NCI-H446 treated with DMSO at 0.1 percent for 48 hours (cell line): ENCODE measurements at regions not wholly inside any gene's neighbourhood (a gene's known extent, or its start where the extent isn't known, plus 50 kb on each side); places are given as distances from the start of the nearest gene placed in this dataset.
A peak's percentile ranks its signal among the peaks of the same experiment; 100 is the strongest.
"Not testable (repeated sequence)": the region's sequence is repeated elsewhere in the genome, so short reads cannot be mapped to it uniquely, and the experiment has no call there.

ENCODE experiments used
- DNase-seq: peaks from one replicate; lab custom pipeline; 2025; lab: John Stamatoyannopoulos, UW

GRCh38 chr13:60924856-60925255, 490.8 kb downstream of the PCDH20 start:
- DNase-seq = no peak

GRCh38 chr13:60922576-60923231, 492.9 kb downstream of the PCDH20 start:
- no peak for DNase-seq

- DNase-seq = no peak
These were observed 496.8 kb downstream of the TDRD3 start for GRCh38 chr13:60893801-60894200.

- no peak for DNase-seq
These were observed 490.7 kb downstream of the TDRD3 start for GRCh38 chr13:60887711-60888110.

GRCh38 chr13:60881507-60881906, 484.5 kb downstream of the TDRD3 start:
- DNase-seq = no peak

- no peak for DNase-seq
These were observed 476.1 kb downstream of the TDRD3 start for GRCh38 chr13:60873116-60873515.

- DNase-seq = no peak
These were observed 473.1 kb downstream of the TDRD3 start for GRCh38 chr13:60869941-60870613.

GRCh38 chr13:60869225-60869624, 472.2 kb downstream of the TDRD3 start:
- DNase-seq = no peak

GRCh38 chr13:60862036-60862435, 465.0 kb downstream of the TDRD3 start:
- no peak for DNase-seq

GRCh38 chr13:60857698-60858097, 460.7 kb downstream of the TDRD3 start:
- no peak for DNase-seq

GRCh38 chr13:60852886-60853285, 455.9 kb downstream of the TDRD3 start:
- DNase-seq = no peak

- DNase-seq = no peak
These were observed 454.4 kb downstream of the TDRD3 start for GRCh38 chr13:60851378-60851777.

GRCh38 chr13:60850526-60850925, 453.5 kb downstream of the TDRD3 start:
- no peak for DNase-seq

- no peak for DNase-seq
These were observed 441.6 kb downstream of the TDRD3 start for GRCh38 chr13:60838581-60838980.

- DNase-seq = no peak
These were observed 440.8 kb downstream of the TDRD3 start for GRCh38 chr13:60837806-60838205.

GRCh38 chr13:60836821-60837220, 439.8 kb downstream of the TDRD3 start:
- no peak for DNase-seq

- no peak for DNase-seq
These were observed 414.6 kb downstream of the TDRD3 start for GRCh38 chr13:60811581-60811980.

- DNase-seq = not testable (repeated sequence)
These were observed 408.6 kb downstream of the TDRD3 start for GRCh38 chr13:60805640-60806039.

GRCh38 chr13:60798503-60798902, 401.5 kb downstream of the TDRD3 start:
- DNase-seq = no peak

- DNase-seq = no peak
These were observed 400.1 kb downstream of the TDRD3 start for GRCh38 chr13:60797112-60797511.

GRCh38 chr13:60794751-60795150, 397.7 kb downstream of the TDRD3 start:
- no peak for DNase-seq

GRCh38 chr13:60790620-60791019, 393.6 kb downstream of the TDRD3 start:
- DNase-seq = no peak

- DNase-seq = peak; percentile 31
These were observed 391.3 kb downstream of the TDRD3 start for GRCh38 chr13:60788156-60788829.
